Activated naive CD8-positive, alpha-beta T cell (primary cell): ENCODE measurements at regions not wholly inside any gene's neighbourhood (a gene's known extent, or its start where the extent isn't known, plus 50 kb on each side); places are given as distances from the start of the nearest gene placed in this dataset.

Experiments used
- H3K27ac Mint-ChIP-seq: one replicate; pipeline ENCODE4 v1.8.0; 2021; ENCODE audit warnings: mixed read lengths
- H3K27me3 Mint-ChIP-seq: one replicate; pipeline ENCODE4 v1.8.0; 2021; ENCODE audit warnings: mixed read lengths
- H3K36me3 Mint-ChIP-seq: one replicate; pipeline ENCODE4 v1.8.0; 2021; ENCODE audit warnings: mixed read lengths
- H3K4me1 Mint-ChIP-seq: one replicate; pipeline ENCODE4 v1.8.0; 2021; ENCODE audit warnings: low read depth, mixed read lengths
- H3K4me3 Mint-ChIP-seq: one replicate; pipeline ENCODE4 v1.8.0; 2021; ENCODE audit warnings: mild to moderate bottlenecking, mixed read lengths
- H3K9me3 Mint-ChIP-seq: one replicate; pipeline ENCODE4 v1.8.0; 2021; ENCODE audit warnings: low read depth, mixed read lengths

- no peak overlapping the region for H3K4me3 Mint-ChIP-seq
- H3K9me3 Mint-ChIP-seq, result peaks cover 13% of the 10 kb centered on the region
- H3K36me3 Mint-ChIP-seq, result peaks cover 25% of the 10 kb centered on the region
- no peak overlapping the region for H3K27ac Mint-ChIP-seq
- no peaks in the 10 kb centered on the region for H3K27me3 Mint-ChIP-seq
- no peaks in the 10 kb centered on the region for H3K4me1 Mint-ChIP-seq
Measured at GRCh38 chr13:33891196-33891742, 73.3 kb downstream of the RFC3 start.

- H3K27ac Mint-ChIP-seq, result no peak overlapping the region
- H3K36me3 Mint-ChIP-seq, result peaks cover 30% of the 10 kb centered on the region
- no peak overlapping the region for H3K4me3 Mint-ChIP-seq
- no peaks in the 10 kb centered on the region for H3K27me3 Mint-ChIP-seq
- no peaks in the 10 kb centered on the region for H3K4me1 Mint-ChIP-seq
- peaks cover 25% of the 10 kb centered on the region for H3K9me3 Mint-ChIP-seq
Measured at GRCh38 chr13:33893559-33893958, 75.6 kb downstream of the RFC3 start.

GRCh38 chr13:33904431-33904830, 86.5 kb downstream of the RFC3 start:
- Mint-ChIP-seq H3K9me3 (peaks cover 31% of the 10 kb centered on the region), H3K27me3 (no peaks in the 10 kb centered on the region), H3K27ac (no peak overlapping the region), H3K4me1 (no peaks in the 10 kb centered on the region), H3K4me3 (no peak overlapping the region), H3K36me3 (peaks cover 11% of the 10 kb centered on the region)

GRCh38 chr13:33908116-33908515, 90.2 kb downstream of the RFC3 start:
- no peak overlapping the region for H3K27ac Mint-ChIP-seq

GRCh38 chr13:33910255-33910654, 92.3 kb downstream of the RFC3 start:
- H3K4me3 Mint-ChIP-seq, result no peak overlapping the region
- no peaks in the 10 kb centered on the region for H3K4me1 Mint-ChIP-seq
- H3K27me3 Mint-ChIP-seq, result no peaks in the 10 kb centered on the region
- no peaks in the 10 kb centered on the region for H3K36me3 Mint-ChIP-seq
- H3K27ac Mint-ChIP-seq, result no peak overlapping the region
- H3K9me3 Mint-ChIP-seq, result no peaks in the 10 kb centered on the region

More at GRCh38 chr13:33908116-33908515, 90.2 kb downstream of the RFC3 start:
- no peaks in the 10 kb centered on the region for H3K4me1 Mint-ChIP-seq
- peaks cover 5% of the 10 kb centered on the region for H3K9me3 Mint-ChIP-seq
- no peaks in the 10 kb centered on the region for H3K27me3 Mint-ChIP-seq
- no peak overlapping the region for H3K4me3 Mint-ChIP-seq
- peaks cover 5% of the 10 kb centered on the region for H3K36me3 Mint-ChIP-seq

- Mint-ChIP-seq H3K4me3 (no peak overlapping the region), H3K9me3 (no peaks in the 10 kb centered on the region), H3K27me3 (no peaks in the 10 kb centered on the region), H3K27ac (no peak overlapping the region), H3K36me3 (no peaks in the 10 kb centered on the region), H3K4me1 (no peaks in the 10 kb centered on the region)
Measured at GRCh38 chr13:33911521-33911920, 93.6 kb downstream of the RFC3 start.

GRCh38 chr13:33913829-33914228, 95.9 kb downstream of the RFC3 start:
- Mint-ChIP-seq H3K27me3 (no peaks in the 10 kb centered on the region), H3K27ac (no peak overlapping the region), H3K4me3 (no peak overlapping the region), H3K36me3 (no peaks in the 10 kb centered on the region), H3K4me1 (no peaks in the 10 kb centered on the region), H3K9me3 (no peaks in the 10 kb centered on the region)

- Mint-ChIP-seq H3K4me3 (no peak overlapping the region), H3K4me1 (no peaks in the 10 kb centered on the region), H3K9me3 (no peaks in the 10 kb centered on the region), H3K27ac (no peak overlapping the region), H3K27me3 (no peaks in the 10 kb centered on the region), H3K36me3 (peaks cover 5% of the 10 kb centered on the region)
Measured at GRCh38 chr13:33917190-33917589, 99.2 kb downstream of the RFC3 start.

- H3K4me3 Mint-ChIP-seq, result no peak overlapping the region
- no peaks in the 10 kb centered on the region for H3K4me1 Mint-ChIP-seq
- no peaks in the 10 kb centered on the region for H3K9me3 Mint-ChIP-seq
- no peak overlapping the region for H3K27ac Mint-ChIP-seq
- no peaks in the 10 kb centered on the region for H3K27me3 Mint-ChIP-seq
- H3K36me3 Mint-ChIP-seq, result peaks cover 5% of the 10 kb centered on the region
Measured at GRCh38 chr13:33918199-33918932, 100.4 kb downstream of the RFC3 start.

GRCh38 chr13:33919120-33919519, 101.2 kb downstream of the RFC3 start:
- Mint-ChIP-seq H3K27me3 (no peaks in the 10 kb centered on the region), H3K9me3 (no peaks in the 10 kb centered on the region), H3K4me1 (no peaks in the 10 kb centered on the region), H3K27ac (no peak overlapping the region), H3K4me3 (no peak overlapping the region), H3K36me3 (peaks cover 5% of the 10 kb centered on the region)

- peaks cover 5% of the 10 kb centered on the region for H3K36me3 Mint-ChIP-seq
- H3K27me3 Mint-ChIP-seq, result no peaks in the 10 kb centered on the region
- H3K27ac Mint-ChIP-seq, result no peak overlapping the region
Measured at GRCh38 chr13:33925563-33925962, 107.6 kb downstream of the RFC3 start.

GRCh38 chr13:33927315-33927714, 109.4 kb downstream of the RFC3 start:
- H3K4me3 Mint-ChIP-seq, result no peak overlapping the region
- no peaks in the 10 kb centered on the region for H3K9me3 Mint-ChIP-seq
- no peaks in the 10 kb centered on the region for H3K36me3 Mint-ChIP-seq
- no peaks in the 10 kb centered on the region for H3K27me3 Mint-ChIP-seq
- no peak overlapping the region for H3K27ac Mint-ChIP-seq
- no peaks in the 10 kb centered on the region for H3K4me1 Mint-ChIP-seq

More at GRCh38 chr13:33925563-33925962, 107.6 kb downstream of the RFC3 start:
- Mint-ChIP-seq H3K4me3 (no peak overlapping the region), H3K4me1 (no peaks in the 10 kb centered on the region), H3K9me3 (no peaks in the 10 kb centered on the region)

GRCh38 chr13:33931397-33932311, 113.7 kb downstream of the RFC3 start:
- H3K27me3 Mint-ChIP-seq, result no peaks in the 10 kb centered on the region
- no peak overlapping the region for H3K27ac Mint-ChIP-seq
- no peak overlapping the region for H3K4me3 Mint-ChIP-seq
- H3K4me1 Mint-ChIP-seq, result no peaks in the 10 kb centered on the region
- no peaks in the 10 kb centered on the region for H3K36me3 Mint-ChIP-seq
- no peaks in the 10 kb centered on the region for H3K9me3 Mint-ChIP-seq

GRCh38 chr13:33932769-33933406, 114.9 kb downstream of the RFC3 start:
- no peaks in the 10 kb centered on the region for H3K9me3 Mint-ChIP-seq
- H3K27me3 Mint-ChIP-seq, result no peaks in the 10 kb centered on the region
- H3K4me1 Mint-ChIP-seq, result no peaks in the 10 kb centered on the region
- H3K4me3 Mint-ChIP-seq, result no peak overlapping the region
- H3K27ac Mint-ChIP-seq, result no peak overlapping the region
- H3K36me3 Mint-ChIP-seq, result no peaks in the 10 kb centered on the region

GRCh38 chr13:33933810-33934209, 115.9 kb downstream of the RFC3 start:
- H3K27me3 Mint-ChIP-seq, result no peaks in the 10 kb centered on the region
- no peak overlapping the region for H3K4me3 Mint-ChIP-seq
- H3K27ac Mint-ChIP-seq, result no peak overlapping the region
- no peaks in the 10 kb centered on the region for H3K4me1 Mint-ChIP-seq
- no peaks in the 10 kb centered on the region for H3K9me3 Mint-ChIP-seq
- no peaks in the 10 kb centered on the region for H3K36me3 Mint-ChIP-seq
